IMR-90 (cell line): ENCODE measurements at regions not wholly inside any gene's neighbourhood (a gene's known extent, or its start where the extent isn't known, plus 50 kb on each side); places are given as distances from the start of the nearest gene placed in this dataset.

ENCODE experiments used
- ATAC-seq: fragments of 200-7000 bp; cut with Tn5 transposase; 2 replicates; pipeline ENCODE4 v1.9.1; 2020; ENCODE audit warnings: low read depth, mild to moderate bottlenecking, moderate library complexity
- BruUV-seq: library from RNA; stranded (reverse); fragments of 400-500 nt; replicated peaks from 2 replicates; lab custom pipeline; 2021; lab: Mats Ljungman, UMichigan
- CTCF ChIA-PET: fragments of 300-600 bp; formaldehyde crosslinking; extraction: SDS; loops from one replicate; lab custom pipeline; 2021; ENCODE audit warnings: antibody characterized with exemption; lab: Yijun Ruan, JAX
- POLR2A ChIA-PET: fragments of 300-600 bp; sonication (Branson Sonifier 250); formaldehyde crosslinking; loops from one replicate; lab custom pipeline; 2022; ENCODE audit warnings: antibody characterized with exemption; ENCODE audit not compliant: unreplicated experiment; lab: Charles Lee
- DNase-seq: peaks from one replicate; pipeline ENCODE4 v3.0.0; 2013
- H2AFZ ChIP-seq: replicated peaks from 2 replicates; pipeline ENCODE3; 2013; ENCODE audit warnings: low read length, mild to moderate bottlenecking; ENCODE audit not compliant: poor library complexity
- H2AK5ac ChIP-seq: 2 replicates; pipeline ENCODE4 v1.6.1; 2013; ENCODE audit warnings: low read depth, low read length, inconsistent platforms
- H2AK9ac ChIP-seq: replicated peaks from 2 replicates; pipeline ENCODE3; 2013; ENCODE audit warnings: mild to moderate bottlenecking, low read depth, low read length, moderate library complexity; ENCODE audit not compliant: poor library complexity
- H2BK120ac ChIP-seq: 2 replicates; pipeline ENCODE4 v1.6.1; 2013; ENCODE audit warnings: low read depth, low read length, inconsistent platforms
- H2BK15ac ChIP-seq: 3 replicates; pipeline ENCODE4 v1.6.1; 2013; ENCODE audit warnings: low read depth, low read length, inconsistent platforms
- H2BK20ac ChIP-seq: 2 replicates; pipeline ENCODE4 v1.6.1; 2013; ENCODE audit warnings: low read depth, mild to moderate bottlenecking, inconsistent platforms, low read length, moderate library complexity
- H2BK5ac ChIP-seq: 2 replicates; pipeline ENCODE4 v1.6.1; 2013; ENCODE audit warnings: mild to moderate bottlenecking, low read depth, low read length, inconsistent platforms; ENCODE audit not compliant: poor library complexity, severe bottlenecking
- H3K14ac ChIP-seq: replicated peaks from 2 replicates; pipeline ENCODE4 v1.6.1; 2013; ENCODE audit warnings: low read depth, low read length, inconsistent platforms
- H3K18ac ChIP-seq: 2 replicates; pipeline ENCODE4 v1.6.1; 2013; ENCODE audit warnings: low read depth, low read length, control low read depth
- H3K23ac ChIP-seq: 2 replicates; pipeline ENCODE4 v1.6.1; 2013; ENCODE audit warnings: low read depth, low read length, inconsistent platforms
- H3K27ac ChIP-seq: 2 replicates; pipeline ENCODE4 v1.5.1; 2013; ENCODE audit warnings: mild to moderate bottlenecking, control low read depth, low read length; ENCODE audit not compliant: insufficient read depth
- H3K27me3 ChIP-seq: 2 replicates; pipeline ENCODE4 v1.6.1; 2013; ENCODE audit warnings: low read length; ENCODE audit not compliant: control insufficient read depth, insufficient read depth
- H3K36me3 ChIP-seq: 2 replicates; pipeline ENCODE4 v1.6.1; 2013; ENCODE audit warnings: low read length, mixed read lengths; ENCODE audit not compliant: control insufficient read depth, insufficient read depth
- H3K4ac ChIP-seq: 2 replicates; pipeline ENCODE4 v1.6.1; 2013; ENCODE audit warnings: low read depth, low read length, inconsistent platforms
- H3K4me1 ChIP-seq: 2 replicates; pipeline ENCODE4 v1.6.1; 2013; ENCODE audit warnings: low read length, mixed read lengths; ENCODE audit not compliant: control insufficient read depth, insufficient read depth
- H3K4me2 ChIP-seq: 2 replicates; pipeline ENCODE4 v1.6.1; 2013; ENCODE audit warnings: low read depth, mild to moderate bottlenecking, control low read depth, low read length, moderate library complexity
- H3K4me3 ChIP-seq: 2 replicates; pipeline ENCODE4 v1.5.1; 2013; ENCODE audit warnings: low read depth, mild to moderate bottlenecking, control low read depth, low read length, moderate library complexity; ENCODE audit not compliant: insufficient read depth
- H3K56ac ChIP-seq: 2 replicates; pipeline ENCODE4 v1.6.1; 2013; ENCODE audit warnings: low read length, inconsistent platforms; ENCODE audit not compliant: insufficient read depth; ENCODE audit errors: extremely low read depth
- H3K79me1 ChIP-seq, 2 experiments: 2 replicates each; pipeline ENCODE4 v1.6.1; 2013; ENCODE audit warnings: low read length in 2 of 2, inconsistent platforms in 1 of 2, low read depth in 1 of 2
- H3K9ac ChIP-seq: 2 replicates; pipeline ENCODE4 v1.6.1; 2013; ENCODE audit warnings: low read depth, low read length, control low read depth
- H3K9me1 ChIP-seq: 2 replicates; pipeline ENCODE4 v1.6.1; 2013; ENCODE audit warnings: low read length, inconsistent platforms; ENCODE audit not compliant: insufficient read depth
- H3K9me3 ChIP-seq: 2 replicates; pipeline ENCODE4 v1.6.1; 2013; ENCODE audit warnings: low read length; ENCODE audit not compliant: control insufficient read depth, insufficient read depth
- H4K20me1 ChIP-seq: 2 replicates; pipeline ENCODE4 v1.6.1; 2013; ENCODE audit warnings: low read length, inconsistent platforms; ENCODE audit not compliant: insufficient read depth
- H4K5ac ChIP-seq: 2 replicates; pipeline ENCODE4 v1.6.1; 2013; ENCODE audit warnings: mild to moderate bottlenecking, low read depth, low read length, control low read depth
- H4K8ac ChIP-seq, 2 experiments: 2 replicates each; pipeline ENCODE4 v1.6.1; 2013; ENCODE audit warnings: low read depth in 2 of 2, low read length in 2 of 2, control low read depth in 1 of 2, inconsistent platforms in 1 of 2
- H4K91ac ChIP-seq: 2 replicates; pipeline ENCODE4 v1.6.1; 2013; ENCODE audit warnings: low read depth, low read length, inconsistent platforms; ENCODE audit not compliant: insufficient read depth
- CTCF ChIP-seq: conservative IDR thresholded peaks from 2 replicates; pipeline ENCODE4 v1.5.1; 2012; ENCODE audit warnings: mild to moderate bottlenecking, low read depth, low read length, improper control_type of control experiment
- POLR2A ChIP-seq: IDR thresholded peaks from 2 replicates; pipeline ENCODE4 v1.6.1; 2012; ENCODE audit warnings: mild to moderate bottlenecking, low read depth, low read length
- dilution Hi-C: fragments of 300-500 bp; cut with HindIII; formaldehyde crosslinking; loops from one replicate; pipeline ENCODE4 v1.14.3; 2018; ENCODE audit warnings: low sequenced_read_pairs; ENCODE audit not compliant: unreplicated experiment
- in situ Hi-C: fragments of 300-500 bp; cut with MboI; formaldehyde crosslinking; loops from 3 replicates; pipeline ENCODE4 v1.14.3; 2019; ENCODE audit warnings: low sequenced_read_pairs, inconsistent platforms, mixed read lengths
- intact Hi-C: fragments of 100-400 bp; cut with micrococcal nuclease; formaldehyde crosslinking; loops from 2 replicates; pipeline ENCODE4 v1.10.0; 2022

GRCh38 chr14:35963209-35963608 is 137.1 kb downstream of the BRMS1L start:
- no peaks in the 10 kb centered on the region for H3K4me1 ChIP-seq
- H3K14ac ChIP-seq = no peak overlapping the region
- H2AK5ac ChIP-seq = no peak overlapping the region
- intact Hi-C loops = no loop called here
- no peak overlapping the region for H3K18ac ChIP-seq
- no TSS peak for BruUV-seq
- H2AK9ac ChIP-seq = no peak overlapping the region
- CTCF ChIA-PET = no interaction called here
- H3K9me1 ChIP-seq = no peaks in the 10 kb centered on the region
- H2BK15ac ChIP-seq = no peak overlapping the region
- H2BK5ac ChIP-seq = no peak overlapping the region
- no peak overlapping the region for H3K56ac ChIP-seq
- no peaks in the 10 kb centered on the region for H3K27me3 ChIP-seq
- H2BK20ac ChIP-seq = no peak overlapping the region
- in situ Hi-C loops = no loop called here
- H2AFZ ChIP-seq = no peak overlapping the region
- no peaks in the 10 kb centered on the region for H3K9me3 ChIP-seq
- POLR2A ChIA-PET = no interaction called here
- no peak overlapping the region for H4K8ac ChIP-seq
- ATAC-seq (no peak), DNase-seq (no peak)
- H3K4me2 ChIP-seq = no peak overlapping the region
- no peak overlapping the region for H3K4ac ChIP-seq
- H3K79me1 ChIP-seq = no peaks in the 10 kb centered on the region
- no peaks in the 10 kb centered on the region for H4K20me1 ChIP-seq
- no peak overlapping the region for H3K23ac ChIP-seq
- H4K91ac ChIP-seq = no peak overlapping the region
- H3K9ac ChIP-seq = no peak overlapping the region
- H4K5ac ChIP-seq = no peak overlapping the region
- no peaks in the 10 kb centered on the region for H3K36me3 ChIP-seq
- no peak overlapping the region for H2BK120ac ChIP-seq
- no peak overlapping the region for H3K4me3 ChIP-seq
- H3K27ac ChIP-seq = no peak overlapping the region
- dilution Hi-C loops = no loop called here
- TF ChIP-seq POLR2A (no peak), CTCF (0 out of 2 replicates have a peak, but pooled peaks have one; percentile 2)
